Parathyroid adenoma (tissue), 2 donors: ENCODE measurements at regions not wholly inside any gene's neighbourhood (a gene's known extent, or its start where the extent isn't known, plus 50 kb on each side); places are given as distances from the start of the nearest gene placed in this dataset.

Source experiments
- H2AFZ ChIP-seq: fragments of 300-600 bp; sonication (generic); one replicate; pipeline ENCODE4 v1.7.0; 2017; ENCODE audit warnings: antibody characterized with exemption, mild to moderate bottlenecking
- H3K27ac ChIP-seq: fragments of 300-600 bp; sonication (generic); one replicate; pipeline ENCODE4 v1.7.0; 2017
- H3K27me3 ChIP-seq: fragments of 300-600 bp; sonication (generic); one replicate; pipeline ENCODE4 v1.7.0; 2017; ENCODE audit warnings: low read length; ENCODE audit not compliant: control insufficient read depth, insufficient read depth
- H3K36me3 ChIP-seq: fragments of 300-600 bp; sonication (generic); one replicate; pipeline ENCODE4 v1.7.0; 2017; ENCODE audit warnings: low read length; ENCODE audit not compliant: control insufficient read depth, insufficient read depth
- H3K4me1 ChIP-seq: fragments of 300-600 bp; sonication (generic); one replicate; pipeline ENCODE4 v1.7.0; 2017; ENCODE audit warnings: control low read depth
- H3K4me2 ChIP-seq: fragments of 300-600 bp; sonication (generic); one replicate; pipeline ENCODE4 v1.7.0; 2017; ENCODE audit warnings: low read length
- H3K4me3 ChIP-seq: fragments of 300-600 bp; sonication (generic); one replicate; pipeline ENCODE4 v1.7.0; 2017; ENCODE audit warnings: low read depth, low read length
- H3K79me2 ChIP-seq: fragments of 300-600 bp; sonication (generic); one replicate; pipeline ENCODE4 v1.7.0; 2017; ENCODE audit warnings: control low read depth
- H3K9ac ChIP-seq: fragments of 300-600 bp; sonication (generic); one replicate; pipeline ENCODE4 v1.7.0; 2017; ENCODE audit warnings: mild to moderate bottlenecking
- H3K9me3 ChIP-seq: fragments of 300-600 bp; sonication (generic); one replicate; pipeline ENCODE4 v1.7.0; 2017; ENCODE audit warnings: low read length; ENCODE audit not compliant: control insufficient read depth
- TF ChIP-seq, protein P1 (sequence below): fragments of 300-600 bp; sonication (generic); IDR thresholded peaks from one replicate; pipeline ENCODE4 v1.7.0; 2017; ENCODE audit warnings: antibody characterized with exemption, mild to moderate bottlenecking
- donor health status: primary hyperparathyroidism.

- Histone ChIP-seq H3K4me3 (no peak overlapping the region), H3K4me1 (no peaks in the 10 kb centered on the region), H2AFZ (no peak overlapping the region), H3K9ac (no peak overlapping the region), H3K27ac (no peak overlapping the region), H3K79me2 (no peaks in the 10 kb centered on the region), H3K36me3 (no peaks in the 10 kb centered on the region), H3K9me3 (no peaks in the 10 kb centered on the region), H3K4me2 (no peak overlapping the region), H3K27me3 (no peaks in the 10 kb centered on the region)
- TF ChIP-seq, protein P1, sequence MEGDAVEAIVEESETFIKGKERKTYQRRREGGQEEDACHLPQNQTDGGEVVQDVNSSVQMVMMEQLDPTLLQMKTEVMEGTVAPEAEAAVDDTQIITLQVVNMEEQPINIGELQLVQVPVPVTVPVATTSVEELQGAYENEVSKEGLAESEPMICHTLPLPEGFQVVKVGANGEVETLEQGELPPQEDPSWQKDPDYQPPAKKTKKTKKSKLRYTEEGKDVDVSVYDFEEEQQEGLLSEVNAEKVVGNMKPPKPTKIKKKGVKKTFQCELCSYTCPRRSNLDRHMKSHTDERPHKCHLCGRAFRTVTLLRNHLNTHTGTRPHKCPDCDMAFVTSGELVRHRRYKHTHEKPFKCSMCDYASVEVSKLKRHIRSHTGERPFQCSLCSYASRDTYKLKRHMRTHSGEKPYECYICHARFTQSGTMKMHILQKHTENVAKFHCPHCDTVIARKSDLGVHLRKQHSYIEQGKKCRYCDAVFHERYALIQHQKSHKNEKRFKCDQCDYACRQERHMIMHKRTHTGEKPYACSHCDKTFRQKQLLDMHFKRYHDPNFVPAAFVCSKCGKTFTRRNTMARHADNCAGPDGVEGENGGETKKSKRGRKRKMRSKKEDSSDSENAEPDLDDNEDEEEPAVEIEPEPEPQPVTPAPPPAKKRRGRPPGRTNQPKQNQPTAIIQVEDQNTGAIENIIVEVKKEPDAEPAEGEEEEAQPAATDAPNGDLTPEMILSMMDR, result no peak
Observed at GRCh38 chr4:188714501-188714900, 575.3 kb downstream of the TRIML1 start.

- TF ChIP-seq, protein P1, result no peak
- H3K27ac ChIP-seq, result no peak overlapping the region
- H2AFZ ChIP-seq, result no peak overlapping the region
- H3K9me3 ChIP-seq, result no peaks in the 10 kb centered on the region
- H3K4me1 ChIP-seq, result no peaks in the 10 kb centered on the region
- H3K36me3 ChIP-seq, result no peaks in the 10 kb centered on the region
- no peak overlapping the region for H3K4me3 ChIP-seq
- no peaks in the 10 kb centered on the region for H3K27me3 ChIP-seq
- no peak overlapping the region for H3K4me2 ChIP-seq
- H3K79me2 ChIP-seq, result no peaks in the 10 kb centered on the region
- H3K9ac ChIP-seq, result no peak overlapping the region
Observed at GRCh38 chr4:188714907-188715306, 575.7 kb downstream of the TRIML1 start.

DNA sequence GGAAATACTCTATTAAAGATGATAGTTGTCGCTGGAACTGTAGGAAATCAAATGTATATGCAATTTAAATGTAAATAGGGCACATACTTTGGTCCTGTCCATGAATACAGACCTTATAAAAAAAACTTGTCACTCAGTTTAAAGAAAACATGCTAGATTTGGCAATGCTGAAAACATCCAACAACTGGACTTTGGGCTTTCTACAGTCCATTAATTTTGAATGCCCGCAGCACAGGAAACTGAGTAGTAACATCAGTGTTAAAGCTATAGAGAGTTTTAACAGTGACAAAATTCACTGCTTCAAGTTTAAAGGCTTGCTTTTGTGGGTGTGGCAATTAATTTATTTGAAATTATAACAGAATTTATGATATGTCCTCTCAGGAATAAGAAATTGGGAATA, 578.4 kb downstream of the TRIML1 start:
- no peaks in the 10 kb centered on the region for H3K36me3 ChIP-seq
- H3K27ac ChIP-seq, result no peak overlapping the region
- H3K79me2 ChIP-seq, result no peaks in the 10 kb centered on the region
- TF ChIP-seq, protein P1, result no peak
- H2AFZ ChIP-seq, result no peak overlapping the region
- H3K4me3 ChIP-seq, result no peak overlapping the region
- H3K9me3 ChIP-seq, result no peaks in the 10 kb centered on the region
- H3K9ac ChIP-seq, result no peak overlapping the region
- no peaks in the 10 kb centered on the region for H3K4me1 ChIP-seq
- no peaks in the 10 kb centered on the region for H3K27me3 ChIP-seq
- H3K4me2 ChIP-seq, result no peak overlapping the region

GRCh38 chr4:188719794-188720193, 580.6 kb downstream of the TRIML1 start:
- Histone ChIP-seq H3K27me3 (no peaks in the 10 kb centered on the region), H3K79me2 (no peaks in the 10 kb centered on the region), H3K36me3 (no peaks in the 10 kb centered on the region), H2AFZ (no peak overlapping the region), H3K9me3 (no peaks in the 10 kb centered on the region), H3K9ac (no peak overlapping the region), H3K4me3 (no peak overlapping the region), H3K27ac (no peak overlapping the region), H3K4me2 (no peak overlapping the region), H3K4me1 (no peaks in the 10 kb centered on the region)
- TF ChIP-seq, protein P1, result no peak

- Histone ChIP-seq H3K27ac (no peak overlapping the region), H3K4me2 (no peak overlapping the region), H3K36me3 (no peaks in the 10 kb centered on the region), H3K79me2 (no peaks in the 10 kb centered on the region), H3K9ac (no peak overlapping the region), H3K4me3 (no peak overlapping the region), H3K27me3 (no peaks in the 10 kb centered on the region), H3K4me1 (no peaks in the 10 kb centered on the region), H3K9me3 (no peaks in the 10 kb centered on the region), H2AFZ (no peak overlapping the region)
- TF ChIP-seq, protein P1, result no peak
Observed at GRCh38 chr4:188722911-188723310, 583.7 kb downstream of the TRIML1 start.
